GM23338 (cell line): ENCODE measurements at regions not wholly inside any gene's neighbourhood (a gene's known extent, or its start where the extent isn't known, plus 50 kb on each side); places are given as distances from the start of the nearest gene placed in this dataset.

ENCODE experiments used
- ATAC-seq: fragments of 200-7000 bp; cut with Tn5 transposase; 3 replicates; pipeline ENCODE4 v1.9.1; 2020
- DNase-seq: peaks from one replicate; pipeline ENCODE4 v3.0.0-alpha.2; 2015; ENCODE audit warnings: low spot score
- H2AFZ ChIP-seq: fragments of 200-600 bp; sonication (generic); 2 replicates; pipeline ENCODE4 v1.8.0; 2016; ENCODE audit warnings: antibody characterized with exemption, mild to moderate bottlenecking, moderate library complexity
- H3F3A ChIP-seq: fragments of 200-600 bp; sonication (generic); replicated peaks from 2 replicates; pipeline ENCODE4 v1.8.0; 2017; ENCODE audit warnings: antibody characterized with exemption, mixed run types, low read depth
- H3K27ac ChIP-seq: fragments of 200-600 bp; sonication (generic); 2 replicates; pipeline ENCODE4 v1.6.1; 2016; ENCODE audit warnings: low read depth
- H3K27me3 ChIP-seq: fragments of 200-600 bp; sonication (generic); 2 replicates; pipeline ENCODE4 v1.8.0; 2016; ENCODE audit warnings: mild to moderate bottlenecking, mixed run types, moderate library complexity; ENCODE audit not compliant: insufficient read depth
- H3K36me3 ChIP-seq: fragments of 200-600 bp; sonication (generic); 2 replicates; pipeline ENCODE4 v1.8.0; 2016; ENCODE audit warnings: mild to moderate bottlenecking; ENCODE audit not compliant: insufficient read depth
- H3K4me1 ChIP-seq: fragments of 200-600 bp; sonication (generic); 2 replicates; pipeline ENCODE4 v1.8.0; 2016; ENCODE audit warnings: mild to moderate bottlenecking, moderate library complexity; ENCODE audit not compliant: insufficient read depth
- H3K4me2 ChIP-seq: fragments of 200-600 bp; sonication (generic); 2 replicates; pipeline ENCODE4 v1.7.1; 2017; ENCODE audit warnings: mixed run types
- H3K4me3 ChIP-seq: fragments of 200-600 bp; sonication (generic); 2 replicates; pipeline ENCODE4 v1.6.1; 2016; ENCODE audit warnings: mixed run types
- H3K79me2 ChIP-seq: fragments of 200-600 bp; sonication (generic); replicated peaks from 2 replicates; pipeline ENCODE4 v1.8.0; 2017; ENCODE audit warnings: mild to moderate bottlenecking; ENCODE audit not compliant: insufficient read depth
- H3K9me2 ChIP-seq: fragments of 200-600 bp; sonication (generic); 2 replicates; pipeline ENCODE4 v1.8.0; 2017; ENCODE audit not compliant: insufficient read depth
- H4K20me1 ChIP-seq: fragments of 200-600 bp; sonication (generic); replicated peaks from 2 replicates; pipeline ENCODE4 v1.8.0; 2017; ENCODE audit warnings: mild to moderate bottlenecking; ENCODE audit not compliant: insufficient read depth
- H3K27ac Mint-ChIP-seq: 2 replicates; pipeline ENCODE4 v1.8.0; 2020; ENCODE audit warnings: inconsistent platforms, mild to moderate bottlenecking, moderate library complexity, mixed read lengths
- H3K27me3 Mint-ChIP-seq: 3 replicates; pipeline ENCODE4 v1.8.0; 2022; ENCODE audit warnings: low read depth, mild to moderate bottlenecking, moderate library complexity, mixed read lengths, inconsistent platforms; ENCODE audit not compliant: insufficient read depth, poor library complexity
- H3K36me3 Mint-ChIP-seq: 3 replicates; pipeline ENCODE4 v1.8.0; 2021; ENCODE audit warnings: low read depth, mild to moderate bottlenecking, inconsistent platforms, moderate library complexity, mixed read lengths
- H3K4me1 Mint-ChIP-seq: 3 replicates; pipeline ENCODE4 v1.8.0; 2020; ENCODE audit warnings: mild to moderate bottlenecking, inconsistent platforms, mixed read lengths
- H3K4me3 Mint-ChIP-seq: 3 replicates; pipeline ENCODE4 v1.8.0; 2021; ENCODE audit warnings: moderate library complexity, mild to moderate bottlenecking, inconsistent platforms, mixed read lengths
- H3K9me3 Mint-ChIP-seq: 3 replicates; pipeline ENCODE4 v1.8.0; 2020; ENCODE audit warnings: moderate library complexity, mild to moderate bottlenecking, inconsistent platforms, mixed read lengths
- CREB1 ChIP-seq: fragments of 250-450 bp; sonication (Bioruptor Pico); IDR thresholded peaks from 2 replicates; pipeline ENCODE4 v1.5.0; 2020; ENCODE audit warnings: low read depth, mild to moderate bottlenecking, moderate library complexity
- EZH2 ChIP-seq: fragments of 200-600 bp; sonication (generic); IDR thresholded peaks from one replicate; pipeline ENCODE4 v1.8.0; 2017; ENCODE audit warnings: antibody characterized with exemption, mild to moderate bottlenecking, low read depth; ENCODE audit not compliant: unreplicated experiment
- EZH2phosphoT487 ChIP-seq: fragments of 200-600 bp; sonication (generic); IDR thresholded peaks from one replicate; pipeline ENCODE4 v1.8.1; 2018; ENCODE audit warnings: antibody characterized with exemption; ENCODE audit not compliant: unreplicated experiment
- JUNB ChIP-seq: IDR thresholded peaks from one replicate; pipeline ENCODE4 v1.6.1; 2016; ENCODE audit warnings: antibody characterized with exemption; ENCODE audit not compliant: unreplicated experiment
- NANOG ChIP-seq: IDR thresholded peaks from 2 replicates; pipeline ENCODE4 v1.6.1; 2016; ENCODE audit warnings: antibody characterized with exemption, borderline replicate concordance
- POLR2AphosphoS5 ChIP-seq: IDR thresholded peaks from 2 replicates; pipeline ENCODE4 v1.6.1; 2016; ENCODE audit warnings: antibody characterized with exemption, low read depth
- STAT1 ChIP-seq: IDR thresholded peaks from one replicate; pipeline ENCODE4 v1.6.1; 2016; ENCODE audit warnings: antibody characterized with exemption; ENCODE audit not compliant: unreplicated experiment
- ZNF114 ChIP-seq: fragments of 250-450 bp; sonication (Bioruptor Pico); IDR thresholded peaks from 2 replicates; pipeline ENCODE4 v1.5.0; 2020; ENCODE audit warnings: mild to moderate bottlenecking, moderate library complexity
- ZNF331 ChIP-seq: fragments of 250-450 bp; sonication (Bioruptor Pico); IDR thresholded peaks from 2 replicates; pipeline ENCODE4 v1.5.0; 2020; ENCODE audit warnings: low read depth, mild to moderate bottlenecking, moderate library complexity
- TF ChIP-seq, protein P1 (sequence below): IDR thresholded peaks from 2 replicates; pipeline ENCODE4 v1.6.1; 2016; ENCODE audit warnings: antibody characterized with exemption
- TF ChIP-seq, protein P2 (sequence below): IDR thresholded peaks from one replicate; pipeline ENCODE4 v1.6.1; 2018; ENCODE audit warnings: antibody characterized with exemption; ENCODE audit not compliant: unreplicated experiment
- TF ChIP-seq, protein P3 (sequence below), 2 experiments: fragments of 200-600 bp in 1 of 2; sonication (generic) in 1 of 2; conservative IDR thresholded peaks; 2 replicates each; pipeline versions ENCODE4 v1.5.1 to v1.6.1; 2016 to 2017; ENCODE audit warnings: antibody characterized with exemption in 2 of 2, low read depth in 2 of 2, mild to moderate bottlenecking in 2 of 2, moderate library complexity in 1 of 2
- TF ChIP-seq, protein P4 (sequence below): fragments of 250-450 bp; sonication (Bioruptor Pico); IDR thresholded peaks from 2 replicates; pipeline ENCODE4 v1.5.0; 2020; ENCODE audit warnings: mild to moderate bottlenecking, moderate library complexity

DNA sequence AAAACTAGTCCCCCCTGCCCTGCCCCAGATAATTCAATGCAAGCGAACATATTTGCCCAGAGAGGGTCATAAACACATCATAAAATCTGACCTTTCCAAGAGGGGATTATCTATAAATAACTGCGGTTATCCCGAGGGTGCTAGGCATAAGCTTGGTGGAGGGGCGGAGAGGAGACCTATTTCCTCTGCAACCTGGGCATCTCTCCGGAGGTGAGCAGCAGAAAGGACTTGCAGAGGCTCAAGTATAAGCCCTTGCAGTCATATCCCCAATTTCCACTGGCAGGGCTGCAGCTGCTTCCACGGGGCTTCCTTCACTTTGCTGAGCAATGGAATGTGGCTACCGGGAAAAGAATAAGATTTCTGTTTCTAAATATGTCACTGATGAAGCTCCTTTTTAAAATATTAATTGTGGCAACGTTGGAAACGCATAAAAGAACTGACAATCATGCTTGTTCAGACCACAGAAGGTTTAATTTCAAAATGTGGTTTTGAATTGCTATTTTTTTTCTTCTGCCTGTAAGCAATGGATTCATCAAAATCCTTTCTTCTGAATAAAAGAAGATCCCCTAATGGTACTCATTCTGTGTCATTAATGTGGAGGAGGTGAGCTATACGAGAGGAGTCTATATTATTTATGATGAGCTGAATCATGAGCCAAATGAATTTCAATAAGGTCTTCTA is 268.9 kb upstream of the ATP2B1 start:
- Histone ChIP-seq H3K79me2 (no peaks in the 10 kb centered on the region), H3K27me3 (no peaks in the 10 kb centered on the region), H3K4me2 (no peak overlapping the region), H2AFZ (peak overlapping the region; percentile 60), H3K9me2 (0 out of 2 replicates have a peak, but pooled peaks cover 4% of the 10 kb centered on the region), H3F3A (no peaks in the 10 kb centered on the region), H3K4me1 (no peaks in the 10 kb centered on the region), H3K4me3 (no peak overlapping the region), H3K36me3 (no peaks in the 10 kb centered on the region), H3K27ac (no peak overlapping the region), H4K20me1 (no peaks in the 10 kb centered on the region)
- ATAC-seq (no peak; the same call in 2 of the 3 replicates), DNase-seq (no peak)
- H3K27me3 Mint-ChIP-seq, result peaks cover 2% of the 10 kb centered on the region
- no peaks in the 10 kb centered on the region for H3K36me3 Mint-ChIP-seq
- peaks cover 8% of the 10 kb centered on the region for H3K4me1 Mint-ChIP-seq
- no peak overlapping the region for H3K27ac Mint-ChIP-seq
- H3K4me3 Mint-ChIP-seq, result no peak overlapping the region
- TF ChIP-seq POLR2AphosphoS5 (no peak), ZNF114 (CRISPR knock-in tag) (no peak), EZH2 (no peak), STAT1 (no peak), ZNF331 (CRISPR knock-in tag) (no peak), EZH2phosphoT487 (no peak), NANOG (no peak), JUNB (no peak), CREB1 (CRISPR knock-in tag) (no peak)
- TF ChIP-seq, protein P1, sequence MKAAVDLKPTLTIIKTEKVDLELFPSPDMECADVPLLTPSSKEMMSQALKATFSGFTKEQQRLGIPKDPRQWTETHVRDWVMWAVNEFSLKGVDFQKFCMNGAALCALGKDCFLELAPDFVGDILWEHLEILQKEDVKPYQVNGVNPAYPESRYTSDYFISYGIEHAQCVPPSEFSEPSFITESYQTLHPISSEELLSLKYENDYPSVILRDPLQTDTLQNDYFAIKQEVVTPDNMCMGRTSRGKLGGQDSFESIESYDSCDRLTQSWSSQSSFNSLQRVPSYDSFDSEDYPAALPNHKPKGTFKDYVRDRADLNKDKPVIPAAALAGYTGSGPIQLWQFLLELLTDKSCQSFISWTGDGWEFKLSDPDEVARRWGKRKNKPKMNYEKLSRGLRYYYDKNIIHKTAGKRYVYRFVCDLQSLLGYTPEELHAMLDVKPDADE, result no peak
- TF ChIP-seq, protein P2, sequence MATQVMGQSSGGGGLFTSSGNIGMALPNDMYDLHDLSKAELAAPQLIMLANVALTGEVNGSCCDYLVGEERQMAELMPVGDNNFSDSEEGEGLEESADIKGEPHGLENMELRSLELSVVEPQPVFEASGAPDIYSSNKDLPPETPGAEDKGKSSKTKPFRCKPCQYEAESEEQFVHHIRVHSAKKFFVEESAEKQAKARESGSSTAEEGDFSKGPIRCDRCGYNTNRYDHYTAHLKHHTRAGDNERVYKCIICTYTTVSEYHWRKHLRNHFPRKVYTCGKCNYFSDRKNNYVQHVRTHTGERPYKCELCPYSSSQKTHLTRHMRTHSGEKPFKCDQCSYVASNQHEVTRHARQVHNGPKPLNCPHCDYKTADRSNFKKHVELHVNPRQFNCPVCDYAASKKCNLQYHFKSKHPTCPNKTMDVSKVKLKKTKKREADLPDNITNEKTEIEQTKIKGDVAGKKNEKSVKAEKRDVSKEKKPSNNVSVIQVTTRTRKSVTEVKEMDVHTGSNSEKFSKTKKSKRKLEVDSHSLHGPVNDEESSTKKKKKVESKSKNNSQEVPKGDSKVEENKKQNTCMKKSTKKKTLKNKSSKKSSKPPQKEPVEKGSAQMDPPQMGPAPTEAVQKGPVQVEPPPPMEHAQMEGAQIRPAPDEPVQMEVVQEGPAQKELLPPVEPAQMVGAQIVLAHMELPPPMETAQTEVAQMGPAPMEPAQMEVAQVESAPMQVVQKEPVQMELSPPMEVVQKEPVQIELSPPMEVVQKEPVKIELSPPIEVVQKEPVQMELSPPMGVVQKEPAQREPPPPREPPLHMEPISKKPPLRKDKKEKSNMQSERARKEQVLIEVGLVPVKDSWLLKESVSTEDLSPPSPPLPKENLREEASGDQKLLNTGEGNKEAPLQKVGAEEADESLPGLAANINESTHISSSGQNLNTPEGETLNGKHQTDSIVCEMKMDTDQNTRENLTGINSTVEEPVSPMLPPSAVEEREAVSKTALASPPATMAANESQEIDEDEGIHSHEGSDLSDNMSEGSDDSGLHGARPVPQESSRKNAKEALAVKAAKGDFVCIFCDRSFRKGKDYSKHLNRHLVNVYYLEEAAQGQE, result no peak
- TF ChIP-seq, protein P3, sequence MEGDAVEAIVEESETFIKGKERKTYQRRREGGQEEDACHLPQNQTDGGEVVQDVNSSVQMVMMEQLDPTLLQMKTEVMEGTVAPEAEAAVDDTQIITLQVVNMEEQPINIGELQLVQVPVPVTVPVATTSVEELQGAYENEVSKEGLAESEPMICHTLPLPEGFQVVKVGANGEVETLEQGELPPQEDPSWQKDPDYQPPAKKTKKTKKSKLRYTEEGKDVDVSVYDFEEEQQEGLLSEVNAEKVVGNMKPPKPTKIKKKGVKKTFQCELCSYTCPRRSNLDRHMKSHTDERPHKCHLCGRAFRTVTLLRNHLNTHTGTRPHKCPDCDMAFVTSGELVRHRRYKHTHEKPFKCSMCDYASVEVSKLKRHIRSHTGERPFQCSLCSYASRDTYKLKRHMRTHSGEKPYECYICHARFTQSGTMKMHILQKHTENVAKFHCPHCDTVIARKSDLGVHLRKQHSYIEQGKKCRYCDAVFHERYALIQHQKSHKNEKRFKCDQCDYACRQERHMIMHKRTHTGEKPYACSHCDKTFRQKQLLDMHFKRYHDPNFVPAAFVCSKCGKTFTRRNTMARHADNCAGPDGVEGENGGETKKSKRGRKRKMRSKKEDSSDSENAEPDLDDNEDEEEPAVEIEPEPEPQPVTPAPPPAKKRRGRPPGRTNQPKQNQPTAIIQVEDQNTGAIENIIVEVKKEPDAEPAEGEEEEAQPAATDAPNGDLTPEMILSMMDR (conservative IDR thresholded peaks at IDR 0.05; ENCODE audit: low read depth in 2 of 2), result no peak
- TF ChIP-seq, protein P4, sequence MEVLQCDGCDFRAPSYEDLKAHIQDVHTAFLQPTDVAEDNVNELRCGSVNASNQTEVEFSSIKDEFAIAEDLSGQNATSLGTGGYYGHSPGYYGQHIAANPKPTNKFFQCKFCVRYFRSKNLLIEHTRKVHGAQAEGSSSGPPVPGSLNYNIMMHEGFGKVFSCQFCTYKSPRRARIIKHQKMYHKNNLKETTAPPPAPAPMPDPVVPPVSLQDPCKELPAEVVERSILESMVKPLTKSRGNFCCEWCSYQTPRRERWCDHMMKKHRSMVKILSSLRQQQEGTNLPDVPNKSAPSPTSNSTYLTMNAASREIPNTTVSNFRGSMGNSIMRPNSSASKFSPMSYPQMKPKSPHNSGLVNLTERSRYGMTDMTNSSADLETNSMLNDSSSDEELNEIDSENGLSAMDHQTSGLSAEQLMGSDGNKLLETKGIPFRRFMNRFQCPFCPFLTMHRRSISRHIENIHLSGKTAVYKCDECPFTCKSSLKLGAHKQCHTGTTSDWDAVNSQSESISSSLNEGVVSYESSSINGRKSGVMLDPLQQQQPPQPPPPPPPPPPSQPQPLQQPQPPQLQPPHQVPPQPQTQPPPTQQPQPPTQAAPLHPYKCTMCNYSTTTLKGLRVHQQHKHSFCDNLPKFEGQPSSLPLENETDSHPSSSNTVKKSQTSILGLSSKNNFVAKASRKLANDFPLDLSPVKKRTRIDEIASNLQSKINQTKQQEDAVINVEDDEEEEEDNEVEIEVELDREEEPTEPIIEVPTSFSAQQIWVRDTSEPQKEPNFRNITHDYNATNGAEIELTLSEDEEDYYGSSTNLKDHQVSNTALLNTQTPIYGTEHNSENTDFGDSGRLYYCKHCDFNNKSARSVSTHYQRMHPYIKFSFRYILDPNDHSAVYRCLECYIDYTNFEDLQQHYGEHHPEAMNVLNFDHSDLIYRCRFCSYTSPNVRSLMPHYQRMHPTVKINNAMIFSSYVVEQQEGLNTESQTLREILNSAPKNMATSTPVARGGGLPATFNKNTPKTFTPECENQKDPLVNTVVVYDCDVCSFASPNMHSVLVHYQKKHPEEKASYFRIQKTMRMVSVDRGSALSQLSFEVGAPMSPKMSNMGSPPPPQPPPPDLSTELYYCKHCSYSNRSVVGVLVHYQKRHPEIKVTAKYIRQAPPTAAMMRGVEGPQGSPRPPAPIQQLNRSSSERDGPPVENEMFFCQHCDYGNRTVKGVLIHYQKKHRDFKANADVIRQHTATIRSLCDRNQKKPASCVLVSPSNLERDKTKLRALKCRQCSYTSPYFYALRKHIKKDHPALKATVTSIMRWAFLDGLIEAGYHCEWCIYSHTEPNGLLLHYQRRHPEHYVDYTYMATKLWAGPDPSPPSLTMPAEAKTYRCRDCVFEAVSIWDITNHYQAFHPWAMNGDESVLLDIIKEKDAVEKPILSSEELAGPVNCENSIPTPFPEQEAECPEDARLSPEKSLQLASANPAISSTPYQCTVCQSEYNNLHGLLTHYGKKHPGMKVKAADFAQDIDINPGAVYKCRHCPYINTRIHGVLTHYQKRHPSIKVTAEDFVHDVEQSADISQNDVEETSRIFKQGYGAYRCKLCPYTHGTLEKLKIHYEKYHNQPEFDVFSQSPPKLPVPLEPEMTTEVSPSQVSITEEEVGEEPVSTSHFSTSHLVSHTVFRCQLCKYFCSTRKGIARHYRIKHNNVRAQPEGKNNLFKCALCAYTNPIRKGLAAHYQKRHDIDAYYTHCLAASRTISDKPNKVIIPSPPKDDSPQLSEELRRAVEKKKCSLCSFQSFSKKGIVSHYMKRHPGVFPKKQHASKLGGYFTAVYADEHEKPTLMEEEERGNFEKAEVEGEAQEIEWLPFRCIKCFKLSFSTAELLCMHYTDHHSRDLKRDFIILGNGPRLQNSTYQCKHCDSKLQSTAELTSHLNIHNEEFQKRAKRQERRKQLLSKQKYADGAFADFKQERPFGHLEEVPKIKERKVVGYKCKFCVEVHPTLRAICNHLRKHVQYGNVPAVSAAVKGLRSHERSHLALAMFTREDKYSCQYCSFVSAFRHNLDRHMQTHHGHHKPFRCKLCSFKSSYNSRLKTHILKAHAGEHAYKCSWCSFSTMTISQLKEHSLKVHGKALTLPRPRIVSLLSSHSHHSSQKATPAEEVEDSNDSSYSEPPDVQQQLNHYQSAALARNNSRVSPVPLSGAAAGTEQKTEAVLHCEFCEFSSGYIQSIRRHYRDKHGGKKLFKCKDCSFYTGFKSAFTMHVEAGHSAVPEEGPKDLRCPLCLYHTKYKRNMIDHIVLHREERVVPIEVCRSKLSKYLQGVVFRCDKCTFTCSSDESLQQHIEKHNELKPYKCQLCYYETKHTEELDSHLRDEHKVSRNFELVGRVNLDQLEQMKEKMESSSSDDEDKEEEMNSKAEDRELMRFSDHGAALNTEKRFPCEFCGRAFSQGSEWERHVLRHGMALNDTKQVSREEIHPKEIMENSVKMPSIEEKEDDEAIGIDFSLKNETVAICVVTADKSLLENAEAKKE (CRISPR knock-in tag), result no peak
- H3K9me3 Mint-ChIP-seq, result no peaks in the 10 kb centered on the region
